Fibroblast of peridontal ligament (primary cell): ENCODE measurements at regions not wholly inside any gene's neighbourhood (a gene's known extent, or its start where the extent isn't known, plus 50 kb on each side); places are given as distances from the start of the nearest gene placed in this dataset.
"Not testable (repeated sequence)": the region's sequence is repeated elsewhere in the genome, so short reads cannot be mapped to it uniquely, and the experiment has no call there.

Source experiments
- DNase-seq: peaks from one replicate; pipeline ENCODE4 v3.0.0-alpha.2; 2010; ENCODE audit errors: extremely low read depth

DNA sequence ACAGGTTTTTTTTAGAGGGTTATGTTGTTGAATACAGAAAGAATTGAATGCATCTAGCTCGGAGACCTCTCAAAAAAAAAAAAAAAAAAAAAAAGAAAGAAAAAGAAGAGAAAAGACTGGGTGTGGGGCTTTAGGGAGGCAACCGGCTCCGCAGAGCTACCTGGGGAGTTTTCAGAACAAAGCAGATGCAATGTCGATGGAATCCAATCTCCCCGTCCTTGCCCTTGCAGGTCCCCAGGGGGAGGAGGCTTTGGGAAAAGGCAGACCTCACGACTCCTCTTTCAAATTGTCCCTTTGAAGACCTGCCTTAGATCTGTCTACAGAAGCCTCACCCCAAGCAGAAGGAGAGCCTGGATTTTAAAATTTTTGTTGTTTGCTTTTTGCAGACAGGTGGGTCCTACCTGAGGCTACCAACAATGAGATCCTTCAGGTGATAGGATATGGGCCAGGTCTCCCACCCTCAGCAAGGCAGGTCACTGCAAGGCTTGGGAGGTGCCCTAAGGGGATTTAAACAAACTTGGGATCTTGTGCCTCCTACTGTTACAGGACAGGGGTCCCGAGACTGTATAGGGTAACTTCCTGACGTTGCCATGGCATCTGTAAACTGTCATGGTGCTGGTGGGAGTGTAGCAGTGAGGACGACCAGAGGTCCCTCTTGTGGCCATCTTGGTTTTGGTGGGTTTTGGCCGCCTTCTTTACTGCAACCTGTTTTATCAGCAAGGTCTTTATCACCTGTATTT is 75.2 kb upstream of the PRKX start:
- DNase-seq = no peak

DNA sequence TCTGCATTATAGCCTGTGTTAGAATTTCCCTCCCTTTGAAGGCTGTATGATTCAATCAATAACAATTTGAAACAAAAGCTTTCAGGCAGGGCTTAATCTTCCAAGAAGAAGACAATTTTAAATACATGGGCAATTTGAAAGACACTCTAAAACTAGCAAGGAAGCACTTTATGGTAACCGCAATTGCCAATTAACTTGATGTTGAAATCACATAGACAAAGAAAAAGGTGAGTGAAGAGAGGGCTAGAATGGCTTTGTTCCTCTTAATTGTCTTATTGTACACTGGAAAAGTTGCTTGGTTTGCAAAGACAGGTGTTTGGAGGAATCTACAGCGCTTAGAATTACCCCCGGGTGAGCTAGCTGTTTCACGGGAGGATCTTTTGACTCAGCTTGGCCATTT is 74.4 kb upstream of the PRKX start:
- DNase-seq = no peak

DNA sequence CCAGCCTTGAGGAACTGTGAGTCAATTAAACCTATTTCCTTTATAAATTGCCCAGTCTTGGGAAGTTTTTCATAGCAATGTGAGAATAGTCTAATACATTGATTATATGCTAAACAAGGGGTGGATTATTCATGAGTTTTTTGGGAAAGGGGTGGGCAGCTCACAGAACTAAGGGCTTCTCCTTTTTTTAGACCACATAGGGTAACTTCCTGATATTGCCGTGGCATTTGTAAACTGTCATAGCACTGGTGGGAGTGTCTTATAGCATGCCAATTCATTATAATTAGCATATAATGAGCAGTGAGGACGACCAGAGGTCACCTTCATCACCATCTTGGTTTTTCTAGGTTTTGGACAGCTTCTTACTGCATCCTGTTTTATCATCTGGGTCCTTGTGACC is 72.4 kb upstream of the PRKX start:
- not testable (repeated sequence) for DNase-seq

DNA sequence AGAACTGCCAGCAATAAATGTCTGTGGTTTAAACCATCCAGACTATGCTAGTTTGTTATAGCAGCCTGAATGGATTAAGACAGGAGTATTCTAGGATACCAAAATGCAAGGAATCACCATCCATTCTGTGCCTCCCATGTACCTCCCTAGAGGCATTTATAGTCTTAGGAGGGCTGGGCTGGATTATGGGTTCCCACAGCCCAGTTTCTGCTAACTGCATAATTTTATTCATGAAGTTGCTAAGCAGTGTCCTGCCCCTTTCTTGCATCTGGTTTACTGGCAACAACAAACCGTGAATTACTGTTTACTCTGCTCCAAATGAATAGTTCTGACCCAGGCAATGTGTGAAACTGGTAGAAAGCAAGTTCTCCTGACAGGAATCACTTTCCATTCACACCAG is 67.1 kb upstream of the PRKX start:
- no peak for DNase-seq

DNA sequence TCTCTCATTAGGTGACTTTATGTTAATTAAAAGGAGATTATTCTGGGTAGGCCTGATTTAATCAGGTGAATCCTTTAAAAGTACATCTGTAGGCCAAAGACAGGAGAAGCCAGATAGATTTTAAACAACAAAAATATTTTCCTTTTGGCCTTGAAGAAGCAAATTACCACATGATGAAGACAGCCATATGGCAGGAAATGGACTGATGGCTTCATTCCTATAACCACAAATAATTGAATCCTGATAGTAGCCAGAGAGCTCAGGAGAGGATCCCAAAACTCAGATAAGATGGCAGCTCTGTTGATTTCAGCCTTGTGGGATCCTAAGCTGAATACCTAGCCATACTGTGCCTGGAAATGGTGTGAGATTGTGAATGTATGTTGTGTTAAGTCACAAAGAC is 66.1 kb upstream of the PRKX start:
- DNase-seq = no peak

DNA sequence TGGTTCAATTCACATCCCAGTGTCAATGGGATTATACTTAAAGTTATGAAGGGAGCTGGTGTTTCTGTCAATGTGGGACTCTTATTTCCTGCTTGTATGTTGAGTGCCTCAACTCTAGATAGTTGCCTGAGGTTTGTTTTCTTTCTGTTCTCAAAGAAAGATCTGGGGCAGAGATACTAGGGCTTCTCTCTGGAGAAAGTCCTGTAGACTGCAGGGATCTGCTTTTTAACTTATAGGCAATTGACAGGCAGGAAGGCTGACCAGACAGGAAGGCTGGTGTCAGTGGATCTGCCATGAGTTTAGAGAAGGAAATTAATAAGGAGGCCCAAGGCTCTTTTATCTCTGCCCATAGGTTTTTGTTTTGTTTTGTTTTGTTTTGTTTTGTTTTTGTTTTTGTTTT is 64.0 kb upstream of the PRKX start:
- DNase-seq = no peak

DNA sequence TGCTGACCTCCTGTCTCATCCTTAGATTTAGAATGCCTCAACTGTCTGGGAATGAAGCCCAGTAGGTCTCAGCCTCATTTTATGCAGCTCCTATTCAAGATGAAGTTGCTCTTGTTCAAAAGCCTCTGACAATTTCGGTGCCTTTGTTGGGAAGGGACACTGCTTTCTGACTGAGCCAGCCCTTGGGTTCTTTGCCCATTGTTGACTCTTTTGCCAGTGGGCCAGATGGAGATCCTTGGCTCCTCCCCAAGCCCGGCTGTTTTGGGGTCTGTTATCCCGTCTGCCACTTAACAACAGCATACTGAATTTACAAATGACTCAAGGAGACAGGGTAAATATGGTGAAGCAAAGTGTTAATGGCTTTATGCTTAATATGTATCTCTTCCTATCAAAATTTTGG is 58.3 kb upstream of the PRKX start:
- DNase-seq = no peak

DNA sequence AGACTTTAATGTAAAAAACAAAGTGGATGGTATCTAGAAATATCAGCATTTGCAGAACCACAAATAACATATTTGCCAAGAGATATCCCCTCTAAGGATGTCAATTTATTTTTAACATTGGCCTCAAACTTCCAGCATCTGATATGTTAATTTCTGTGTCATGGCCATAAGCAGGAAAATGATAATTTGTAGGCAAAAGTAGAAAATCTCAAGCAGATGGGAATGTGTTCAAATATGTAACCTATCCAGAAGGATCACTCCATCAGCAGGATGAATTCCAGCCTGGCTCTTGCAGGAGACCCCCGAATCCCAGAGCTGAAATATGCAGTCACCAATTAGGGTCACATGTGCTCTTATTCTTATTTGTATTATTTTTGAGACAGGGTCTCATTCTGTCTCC is 55.4 kb upstream of the PRKX start:
- DNase-seq = no peak
